GM03348 (cell line): ENCODE measurements at regions not wholly inside any gene's neighbourhood (a gene's known extent, or its start where the extent isn't known, plus 50 kb on each side); places are given as distances from the start of the nearest gene placed in this dataset.
"Not testable (repeated sequence)": the region's sequence is repeated elsewhere in the genome, so short reads cannot be mapped to it uniquely, and the experiment has no call there.

Experiments
- DNase-seq: peaks from one replicate; pipeline ENCODE4 v3.0.0; 2012; ENCODE audit warnings: low spot score

- no peak for DNase-seq
These were observed 115.2 kb upstream of the MDFIC start for GRCh38 chr7:114806590-114807162.

- DNase-seq = no peak
These were observed 109.3 kb upstream of the MDFIC start for GRCh38 chr7:114812570-114812969.

- no peak for DNase-seq
These were observed 108.3 kb upstream of the MDFIC start for GRCh38 chr7:114813624-114814023.

GRCh38 chr7:114817036-114817435 is 104.9 kb upstream of the MDFIC start:
- DNase-seq = not testable (repeated sequence)

GRCh38 chr7:114818501-114818900 is 103.4 kb upstream of the MDFIC start:
- DNase-seq = peak; percentile 80

GRCh38 chr7:114819616-114820362 is 102.1 kb upstream of the MDFIC start:
- peak; percentile 79 for DNase-seq

- peak; percentile 17 for DNase-seq
These were observed 100.6 kb upstream of the MDFIC start for GRCh38 chr7:114821030-114821900.

GRCh38 chr7:114822131-114822530 is 99.8 kb upstream of the MDFIC start:
- no peak for DNase-seq

- no peak for DNase-seq
These were observed 99.0 kb upstream of the MDFIC start for GRCh38 chr7:114822844-114823243.

GRCh38 chr7:114823290-114823689 is 98.6 kb upstream of the MDFIC start:
- peak; percentile 4 for DNase-seq

GRCh38 chr7:114825423-114825951 is 96.4 kb upstream of the MDFIC start:
- DNase-seq = no peak

GRCh38 chr7:114830952-114831351 is 90.9 kb upstream of the MDFIC start:
- DNase-seq = no peak

- DNase-seq = no peak
These were observed 88.8 kb upstream of the MDFIC start for GRCh38 chr7:114832906-114833595.

GRCh38 chr7:114835303-114835702 is 86.6 kb upstream of the MDFIC start:
- DNase-seq = no peak

- no peak for DNase-seq
These were observed 86.0 kb upstream of the MDFIC start for GRCh38 chr7:114835861-114836260.

GRCh38 chr7:114842551-114843065 is 79.3 kb upstream of the MDFIC start:
- DNase-seq = no peak

GRCh38 chr7:114843102-114843501 is 78.8 kb upstream of the MDFIC start:
- DNase-seq = no peak

GRCh38 chr7:114851406-114852061 is 70.4 kb upstream of the MDFIC start:
- no peak for DNase-seq

GRCh38 chr7:114852293-114852692 is 69.6 kb upstream of the MDFIC start:
- DNase-seq = peak; percentile 1

- no peak for DNase-seq
These were observed 68.7 kb upstream of the MDFIC start for GRCh38 chr7:114853189-114853588.

- no peak for DNase-seq
These were observed 67.5 kb upstream of the MDFIC start for GRCh38 chr7:114854369-114854768.
